IgD-negative memory B cell (primary cell): ENCODE measurements at regions not wholly inside any gene's neighbourhood (a gene's known extent, or its start where the extent isn't known, plus 50 kb on each side); places are given as distances from the start of the nearest gene placed in this dataset.

Experiments used
- H3K27ac Mint-ChIP-seq, 3 donors: one replicate each; pipeline ENCODE4 v1.8.0; 2020 to 2022; ENCODE audit warnings: mild to moderate bottlenecking in 3 of 3, mixed read lengths in 3 of 3, moderate library complexity in 1 of 3
- H3K27me3 Mint-ChIP-seq: one replicate; pipeline ENCODE4 v1.8.0; 2021; ENCODE audit warnings: mixed read lengths
- H3K36me3 Mint-ChIP-seq: one replicate; pipeline ENCODE4 v1.8.0; 2020; ENCODE audit warnings: mild to moderate bottlenecking, mixed read lengths
- H3K4me1 Mint-ChIP-seq, 3 donors: one replicate each; pipeline ENCODE4 v1.8.0; 2020 to 2022; ENCODE audit warnings: mixed read lengths in 3 of 3, mild to moderate bottlenecking in 1 of 3
- H3K4me3 Mint-ChIP-seq, 4 donors: one replicate each; pipeline ENCODE4 v1.8.0; 2020 to 2022; ENCODE audit warnings: mild to moderate bottlenecking in 4 of 4, mixed read lengths in 4 of 4, moderate library complexity in 3 of 4
- H3K9me3 Mint-ChIP-seq, 3 donors: one replicate each; pipeline ENCODE4 v1.8.0; 2020 to 2021; ENCODE audit warnings: mixed read lengths in 3 of 3, mild to moderate bottlenecking in 1 of 3

- H3K27me3 Mint-ChIP-seq = peaks cover 4% of the 10 kb centered on the region
- peaks cover 0 to 1% (median 0%) of the 10 kb centered on the region in 3 donors for H3K4me1 Mint-ChIP-seq
- H3K9me3 Mint-ChIP-seq = peaks cover 0 to 2% (median 2%) of the 10 kb centered on the region in 3 donors
- no peak overlapping the region for H3K4me3 Mint-ChIP-seq
- H3K27ac Mint-ChIP-seq = no peak overlapping the region
- no peaks in the 10 kb centered on the region for H3K36me3 Mint-ChIP-seq
These were observed 483.2 kb downstream of the TLR4 start for GRCh38 chr9:118187408-118187807.

- no peaks in the 10 kb centered on the region for H3K36me3 Mint-ChIP-seq
- peaks cover 0 to 2% (median 2%) of the 10 kb centered on the region in 3 donors for H3K9me3 Mint-ChIP-seq
- no peaks in the 10 kb centered on the region for H3K27me3 Mint-ChIP-seq
- peaks cover 0 to 1% (median 0%) of the 10 kb centered on the region in 3 donors for H3K4me1 Mint-ChIP-seq
- no peak overlapping the region for H3K4me3 Mint-ChIP-seq
- no peak overlapping the region for H3K27ac Mint-ChIP-seq
These were observed 485.4 kb downstream of the TLR4 start for GRCh38 chr9:118189615-118190014.

DNA sequence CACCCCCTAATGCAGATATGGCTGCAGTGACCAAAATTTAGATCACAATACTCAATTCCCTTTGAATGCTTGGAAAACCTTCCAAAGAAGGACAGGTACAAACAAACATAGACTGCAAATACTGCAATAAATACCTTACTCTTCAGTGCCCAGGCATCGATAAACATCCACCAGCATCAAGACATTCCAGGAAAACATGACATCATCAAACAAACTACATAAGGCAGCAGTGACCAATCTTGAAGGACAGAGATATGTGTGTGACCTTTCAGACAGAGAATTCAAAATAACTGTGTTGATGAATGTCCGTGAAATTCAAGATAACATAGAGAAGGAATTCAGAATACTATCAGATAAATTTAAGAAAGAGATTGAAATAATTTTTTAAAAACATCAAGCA, 488.6 kb downstream of the TLR4 start:
- no peaks in the 10 kb centered on the region for H3K36me3 Mint-ChIP-seq
- H3K9me3 Mint-ChIP-seq = peaks cover 0 to 2% (median 2%) of the 10 kb centered on the region in 3 donors
- no peak overlapping the region for H3K4me3 Mint-ChIP-seq

DNA sequence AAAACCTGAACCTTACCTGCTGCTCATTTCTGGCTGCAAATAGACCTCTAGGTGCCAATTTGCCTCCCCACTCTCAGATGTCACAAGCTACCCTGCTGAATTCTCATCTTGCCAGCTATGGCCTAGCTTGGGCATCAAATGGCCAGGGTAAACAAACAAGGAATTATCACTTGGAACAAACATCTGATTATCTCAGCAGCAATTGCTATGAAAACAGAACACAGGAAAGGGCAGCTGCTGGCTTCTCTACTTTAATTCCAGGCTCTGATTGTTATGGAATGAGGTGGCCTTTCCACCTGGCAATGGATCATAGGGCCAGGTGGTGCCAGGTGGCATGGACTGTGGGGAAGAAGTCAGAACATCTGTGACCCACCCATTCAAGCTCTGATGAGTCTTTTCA, 505.1 kb downstream of the TLR4 start:
- Mint-ChIP-seq H3K9me3 (peaks cover 3 to 4% (median 4%) of the 10 kb centered on the region in 3 donors), H3K36me3 (no peaks in the 10 kb centered on the region), H3K4me3 (no peak overlapping the region), H3K27me3 (no peaks in the 10 kb centered on the region), H3K4me1 (no peaks in the 10 kb centered on the region), H3K27ac (no peak overlapping the region)

More for the DNA sequence above, 488.6 kb downstream of the TLR4 start:
- H3K4me1 Mint-ChIP-seq = peaks cover 0 to 1% (median 0%) of the 10 kb centered on the region in 3 donors
- no peak overlapping the region for H3K27ac Mint-ChIP-seq
- H3K27me3 Mint-ChIP-seq = no peaks in the 10 kb centered on the region

DNA sequence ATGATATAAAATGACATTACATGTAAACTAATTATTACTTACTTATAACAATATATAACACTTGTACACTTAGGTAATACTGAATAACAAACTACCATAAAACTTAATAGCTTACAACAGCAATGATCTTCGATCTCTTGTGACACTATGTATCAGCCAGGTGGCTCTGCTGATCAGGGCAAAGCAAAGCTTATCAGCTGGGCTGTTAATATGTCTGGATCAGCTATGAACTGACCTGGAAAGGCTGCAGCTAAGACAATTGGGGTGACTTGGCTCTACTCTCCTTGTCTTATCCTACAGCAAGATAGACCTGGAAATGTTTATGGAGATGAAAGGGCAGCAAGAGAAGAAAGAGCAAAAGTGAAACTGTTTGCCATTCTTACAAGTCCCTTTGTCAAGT, 511.3 kb downstream of the TLR4 start:
- H3K4me1 Mint-ChIP-seq = no peaks in the 10 kb centered on the region

DNA sequence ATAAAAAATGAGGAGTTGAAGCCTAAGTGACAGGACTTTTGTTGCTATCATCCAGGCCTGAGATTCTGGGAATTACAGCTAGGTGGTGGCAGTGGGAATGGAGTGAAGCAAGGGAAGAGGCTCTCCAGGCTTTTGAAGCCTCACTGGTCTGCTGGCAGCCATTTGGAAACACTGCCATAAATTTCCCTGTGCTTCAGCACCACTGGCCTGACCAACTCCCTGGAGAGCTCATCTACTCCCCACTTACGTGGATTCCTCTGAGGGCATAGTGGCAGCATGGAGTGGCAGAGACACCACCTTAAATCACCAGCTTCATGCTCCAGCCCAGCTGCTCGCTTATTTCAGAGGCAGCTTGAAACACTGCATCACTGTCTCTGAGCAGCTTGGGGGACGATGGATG, 518.2 kb downstream of the TLR4 start:
- H3K27ac Mint-ChIP-seq = no peak overlapping the region
- H3K36me3 Mint-ChIP-seq = no peaks in the 10 kb centered on the region
- H3K9me3 Mint-ChIP-seq = no peaks in the 10 kb centered on the region
- no peaks in the 10 kb centered on the region for H3K4me1 Mint-ChIP-seq
- no peak overlapping the region for H3K4me3 Mint-ChIP-seq
- H3K27me3 Mint-ChIP-seq = peaks cover under 1% of the 10 kb centered on the region

More for the DNA sequence above, 511.3 kb downstream of the TLR4 start:
- H3K27me3 Mint-ChIP-seq = peaks cover 2% of the 10 kb centered on the region
- H3K9me3 Mint-ChIP-seq = no peaks in the 10 kb centered on the region
- no peaks in the 10 kb centered on the region for H3K36me3 Mint-ChIP-seq
- H3K4me3 Mint-ChIP-seq = no peak overlapping the region
- no peak overlapping the region for H3K27ac Mint-ChIP-seq

GRCh38 chr9:118223111-118223510, 518.9 kb downstream of the TLR4 start:
- no peaks in the 10 kb centered on the region for H3K4me1 Mint-ChIP-seq
- no peaks in the 10 kb centered on the region for H3K27me3 Mint-ChIP-seq
- H3K9me3 Mint-ChIP-seq = no peaks in the 10 kb centered on the region
- H3K4me3 Mint-ChIP-seq = no peak overlapping the region
- no peak overlapping the region for H3K27ac Mint-ChIP-seq
- no peaks in the 10 kb centered on the region for H3K36me3 Mint-ChIP-seq

- no peaks in the 10 kb centered on the region for H3K9me3 Mint-ChIP-seq
- H3K4me1 Mint-ChIP-seq = no peaks in the 10 kb centered on the region
- H3K36me3 Mint-ChIP-seq = no peaks in the 10 kb centered on the region
- H3K4me3 Mint-ChIP-seq = no peak overlapping the region
- no peak overlapping the region for H3K27ac Mint-ChIP-seq
- no peaks in the 10 kb centered on the region for H3K27me3 Mint-ChIP-seq
These were observed 526.1 kb downstream of the TLR4 start for GRCh38 chr9:118230329-118230728.

GRCh38 chr9:118236625-118237024, 532.4 kb downstream of the TLR4 start:
- no peaks in the 10 kb centered on the region for H3K4me1 Mint-ChIP-seq
- H3K27me3 Mint-ChIP-seq = no peaks in the 10 kb centered on the region
- no peaks in the 10 kb centered on the region for H3K36me3 Mint-ChIP-seq
- peaks cover 0 to 3% (median 0%) of the 10 kb centered on the region in 3 donors for H3K9me3 Mint-ChIP-seq
- H3K27ac Mint-ChIP-seq = no peak overlapping the region
- no peak overlapping the region for H3K4me3 Mint-ChIP-seq

DNA sequence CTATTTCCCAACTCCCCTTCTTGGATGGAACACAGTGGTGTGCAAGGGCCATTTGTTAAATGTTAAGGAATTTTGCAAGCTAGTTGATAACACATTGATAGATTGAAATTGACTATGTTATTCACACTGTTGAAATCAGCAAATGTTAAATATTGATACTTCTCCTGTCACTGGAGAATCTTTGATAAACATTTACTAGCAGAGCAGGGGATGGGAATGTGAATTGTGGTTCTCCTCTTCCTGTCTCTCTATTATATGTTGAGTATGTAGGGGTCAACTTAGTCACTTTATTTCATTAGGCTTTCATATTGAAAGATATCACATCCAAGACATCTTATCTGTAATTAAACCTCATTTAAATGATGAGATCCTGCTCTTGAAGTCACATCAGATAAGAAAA, 533.9 kb downstream of the TLR4 start:
- Mint-ChIP-seq H3K27me3 (no peaks in the 10 kb centered on the region), H3K4me3 (no peak overlapping the region), H3K9me3 (peaks cover 0 to 3% (median under 1%) of the 10 kb centered on the region in 3 donors), H3K27ac (no peak overlapping the region), H3K4me1 (no peaks in the 10 kb centered on the region), H3K36me3 (no peaks in the 10 kb centered on the region)

DNA sequence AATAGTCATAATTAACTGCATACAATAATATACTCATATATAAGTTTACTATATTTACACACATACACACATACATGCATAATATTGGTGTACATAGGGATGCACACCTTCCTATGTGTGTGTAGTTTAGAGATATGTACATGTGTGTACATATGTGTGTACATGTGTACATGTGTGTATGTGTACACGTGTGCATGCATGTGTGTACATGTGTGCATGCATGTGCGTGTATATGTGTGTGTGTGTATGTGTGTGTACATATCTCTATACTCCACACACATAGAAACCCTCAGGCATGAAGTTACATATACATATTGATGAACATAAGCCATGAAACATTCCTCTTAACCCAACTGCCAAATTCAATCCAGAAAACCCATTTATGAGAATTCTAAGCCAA, 547.8 kb downstream of the TLR4 start:
- Mint-ChIP-seq H3K9me3 (peaks cover 1 to 5% (median 5%) of the 10 kb centered on the region in 3 donors), H3K4me3 (no peak overlapping the region), H3K27ac (no peak overlapping the region), H3K36me3 (no peaks in the 10 kb centered on the region), H3K4me1 (no peaks in the 10 kb centered on the region), H3K27me3 (no peaks in the 10 kb centered on the region)

DNA sequence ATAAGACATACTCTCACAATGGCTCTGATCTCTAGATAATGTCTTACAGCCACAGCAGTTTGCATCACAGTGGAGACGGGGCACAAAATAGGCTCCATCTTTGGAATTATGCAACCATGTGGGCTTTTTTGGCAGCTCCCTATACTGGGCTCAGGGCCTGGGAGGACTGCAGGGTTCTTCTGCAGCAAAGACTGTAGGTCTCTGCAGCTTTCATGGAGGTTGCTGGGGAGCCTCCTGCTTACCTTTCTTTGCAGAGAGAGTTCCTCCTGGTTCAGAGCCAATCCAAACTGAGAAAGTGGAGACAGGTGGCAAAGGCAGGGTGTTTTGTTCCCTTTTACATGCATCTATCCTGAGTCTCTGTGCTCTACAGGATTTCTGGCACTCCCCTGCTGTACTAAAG, 558.0 kb downstream of the TLR4 start:
- H3K27me3 Mint-ChIP-seq = no peaks in the 10 kb centered on the region
- H3K27ac Mint-ChIP-seq = no peak overlapping the region
- peaks cover 1 to 20% (median 9%) of the 10 kb centered on the region in 3 donors for H3K9me3 Mint-ChIP-seq

DNA sequence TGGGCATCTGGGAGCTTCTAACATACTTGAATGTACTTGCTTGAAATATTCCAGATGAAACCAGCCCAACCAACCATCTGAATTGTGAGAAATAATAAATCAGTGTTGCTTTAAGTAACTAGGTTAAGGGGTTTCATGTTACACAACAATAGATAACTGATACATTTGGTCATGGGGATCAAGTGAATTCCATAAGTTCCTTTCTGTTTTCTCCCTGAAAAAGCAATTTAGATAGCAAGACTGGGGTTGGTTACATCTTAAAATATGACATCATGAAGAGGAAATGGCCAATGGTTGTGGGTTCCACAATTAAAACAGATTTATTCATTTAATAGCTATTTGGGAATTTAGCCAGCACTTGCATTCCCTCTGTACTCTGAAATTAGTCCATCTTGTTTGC, 559.7 kb downstream of the TLR4 start:
- Mint-ChIP-seq H3K27me3 (no peaks in the 10 kb centered on the region), H3K36me3 (peaks cover 2% of the 10 kb centered on the region), H3K4me1 (no peaks in the 10 kb centered on the region), H3K9me3 (peaks cover 1 to 14% (median 9%) of the 10 kb centered on the region in 3 donors), H3K27ac (no peak overlapping the region), H3K4me3 (no peak overlapping the region)

More for the DNA sequence above, 558.0 kb downstream of the TLR4 start:
- Mint-ChIP-seq H3K4me3 (no peak overlapping the region), H3K36me3 (peaks cover 2% of the 10 kb centered on the region), H3K4me1 (no peaks in the 10 kb centered on the region)

DNA sequence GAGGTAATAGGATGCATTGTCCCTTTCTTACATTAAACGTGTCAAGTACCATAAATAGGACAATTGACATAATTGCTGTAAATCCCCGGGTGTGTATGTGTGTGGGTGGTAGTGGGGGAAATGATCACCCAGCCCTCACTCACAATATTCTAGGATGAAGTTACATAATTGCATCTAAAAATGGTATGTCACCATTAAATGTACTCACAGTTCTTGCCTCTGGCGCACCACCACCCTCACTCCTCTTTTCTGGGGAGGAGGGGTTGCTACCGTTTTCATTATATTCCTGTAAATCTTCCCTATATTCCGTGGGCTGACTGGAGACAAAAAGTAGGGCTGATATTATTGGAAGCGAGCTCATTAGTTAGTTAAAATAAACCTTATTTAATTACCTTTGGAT, 563.8 kb downstream of the TLR4 start:
- H3K27me3 Mint-ChIP-seq = no peaks in the 10 kb centered on the region
- H3K4me1 Mint-ChIP-seq = no peaks in the 10 kb centered on the region
- no peak overlapping the region for H3K27ac Mint-ChIP-seq
- H3K9me3 Mint-ChIP-seq = no peaks in the 10 kb centered on the region
- H3K4me3 Mint-ChIP-seq = no peak overlapping the region
- peaks cover 4% of the 10 kb centered on the region for H3K36me3 Mint-ChIP-seq

GRCh38 chr9:118269623-118270022, 565.4 kb downstream of the TLR4 start:
- no peak overlapping the region for H3K4me3 Mint-ChIP-seq
- H3K9me3 Mint-ChIP-seq = no peaks in the 10 kb centered on the region
- H3K4me1 Mint-ChIP-seq = no peaks in the 10 kb centered on the region
- H3K27ac Mint-ChIP-seq = no peak overlapping the region
- peaks cover 4% of the 10 kb centered on the region for H3K36me3 Mint-ChIP-seq
- no peaks in the 10 kb centered on the region for H3K27me3 Mint-ChIP-seq

- peaks cover 2% of the 10 kb centered on the region for H3K36me3 Mint-ChIP-seq
- no peaks in the 10 kb centered on the region for H3K4me1 Mint-ChIP-seq
- no peak overlapping the region for H3K27ac Mint-ChIP-seq
These were observed 567.1 kb downstream of the TLR4 start for GRCh38 chr9:118271331-118271730.

DNA sequence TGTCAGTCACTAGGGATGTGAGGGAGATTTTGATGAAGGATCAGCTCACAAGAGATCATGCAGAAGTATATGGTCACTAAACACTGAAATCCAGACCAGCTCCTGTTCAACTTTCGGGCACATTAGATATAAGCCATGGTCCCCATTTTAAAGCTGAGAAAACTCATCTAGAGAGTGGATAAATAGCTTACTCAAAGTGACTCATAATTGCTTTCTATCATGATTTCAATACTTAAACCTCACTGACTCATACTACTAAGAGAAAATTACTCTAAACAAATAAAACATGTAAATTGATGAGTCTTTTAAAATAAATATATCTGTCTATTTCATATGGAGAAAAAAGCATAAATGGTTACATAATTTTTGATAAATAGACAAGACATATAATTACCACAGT, 567.7 kb downstream of the TLR4 start:
- no peaks in the 10 kb centered on the region for H3K4me1 Mint-ChIP-seq
- H3K27ac Mint-ChIP-seq = no peak overlapping the region
- H3K9me3 Mint-ChIP-seq = no peaks in the 10 kb centered on the region

More at GRCh38 chr9:118271331-118271730, 567.1 kb downstream of the TLR4 start:
- no peaks in the 10 kb centered on the region for H3K9me3 Mint-ChIP-seq
- H3K27me3 Mint-ChIP-seq = no peaks in the 10 kb centered on the region
- no peak overlapping the region for H3K4me3 Mint-ChIP-seq

More for the DNA sequence above, 567.7 kb downstream of the TLR4 start:
- H3K36me3 Mint-ChIP-seq = peaks cover 2% of the 10 kb centered on the region
- H3K27me3 Mint-ChIP-seq = no peaks in the 10 kb centered on the region
- no peak overlapping the region for H3K4me3 Mint-ChIP-seq
